Dermis microvascular lymphatic vessel endothelial cell (primary cell): ENCODE measurements at regions not wholly inside any gene's neighbourhood (a gene's known extent, or its start where the extent isn't known, plus 50 kb on each side); places are given as distances from the start of the nearest gene placed in this dataset.
"Not testable (repeated sequence)": the region's sequence is repeated elsewhere in the genome, so short reads cannot be mapped to it uniquely, and the experiment has no call there.

ENCODE experiments used
- DNase-seq, 2 donors: peaks; one replicate each; pipeline versions ENCODE4 v3.0.0 to v3.0.0-alpha.2; 2010; ENCODE audit warnings: low read depth in 2 of 2

DNA sequence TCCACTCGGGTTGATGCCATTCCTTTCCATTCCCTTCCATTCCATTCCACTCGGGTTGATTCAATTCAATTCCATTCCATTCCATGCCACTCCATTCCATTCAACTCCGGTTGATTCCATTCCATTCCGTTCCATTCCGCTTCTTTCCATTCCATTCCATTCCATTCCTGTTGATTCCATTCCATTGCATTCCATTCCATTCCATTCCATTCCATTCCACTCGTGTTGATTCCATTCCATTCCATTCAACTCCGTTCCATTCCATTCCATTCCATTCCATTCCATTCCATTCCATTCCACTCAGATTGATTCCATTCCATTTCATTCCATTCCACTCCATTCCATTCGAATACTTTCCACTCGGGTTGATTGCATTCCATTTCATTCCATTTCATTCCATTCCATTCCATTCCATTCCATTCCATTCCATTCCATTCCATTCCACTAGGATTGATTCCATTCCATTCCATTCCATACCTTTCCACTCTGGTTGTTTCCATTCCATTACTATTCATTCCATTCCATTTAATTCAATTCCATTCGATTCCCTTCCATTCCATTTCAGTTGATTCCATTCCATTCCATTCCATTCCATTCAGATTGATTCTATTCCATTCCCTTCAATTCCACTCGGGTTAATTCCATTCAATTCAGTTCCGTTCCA, 1141.8 kb downstream of the RPIA start:
- peak in 1 of 2 donors; percentile 34 for DNase-seq

DNA sequence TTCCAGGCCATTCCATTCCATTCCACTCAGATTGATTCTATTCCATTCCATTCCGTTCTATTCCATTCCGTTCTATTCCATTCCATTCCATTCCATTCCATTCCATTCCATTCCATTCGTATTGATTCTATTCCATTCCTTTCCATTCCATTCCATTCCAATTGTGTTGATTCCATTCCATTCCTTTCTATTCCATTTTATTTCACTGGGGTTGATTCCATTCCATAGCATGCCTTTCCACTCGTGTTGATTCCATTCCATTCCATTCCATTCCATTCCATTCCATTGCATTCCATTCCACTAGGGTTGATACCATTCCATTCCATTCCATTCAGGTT, 1142.3 kb downstream of the RPIA start:
- DNase-seq: peak; percentile 39 to 41

DNA sequence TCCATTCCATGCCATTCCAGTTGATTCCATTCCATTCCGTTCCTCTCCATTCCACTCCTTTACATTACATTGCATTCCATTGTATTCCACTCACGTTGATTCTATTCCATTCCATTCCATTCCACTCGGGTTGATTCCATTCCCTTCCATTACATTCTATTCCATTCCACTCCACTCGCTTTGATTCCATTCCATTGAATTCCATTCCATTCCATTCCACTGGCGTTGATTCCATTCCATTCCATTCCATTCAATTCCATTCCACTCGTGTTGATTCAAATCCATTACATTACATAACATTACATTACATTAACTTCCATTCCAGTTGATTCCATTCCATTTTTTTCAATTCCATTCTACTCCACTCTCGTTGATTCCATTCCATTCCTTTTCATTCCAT, 1142.8 kb downstream of the RPIA start:
- no peak for DNase-seq

DNA sequence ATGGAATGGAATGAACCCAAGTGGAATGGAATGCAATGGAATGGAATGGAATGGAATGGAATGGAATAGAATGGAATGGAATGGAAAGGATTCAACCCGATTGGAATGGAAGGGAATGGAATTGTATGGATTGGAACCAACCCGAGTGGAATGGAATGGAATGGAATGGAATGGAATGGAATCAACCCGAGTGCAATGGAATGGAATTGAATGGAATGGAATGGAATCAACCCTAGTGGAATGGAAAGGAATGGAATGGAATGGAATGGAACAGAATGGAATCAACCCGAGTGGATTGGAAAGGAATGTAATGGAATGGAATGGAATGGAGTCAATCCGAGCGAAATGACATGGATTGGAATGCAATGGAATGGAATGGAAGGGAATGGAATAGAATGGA, 1144.9 kb downstream of the RPIA start:
- peak; percentile 51 to 55 for DNase-seq

GRCh38 chr2:89837962-89838625, 1146.6 kb downstream of the RPIA start:
- DNase-seq: peak in 1 of 2 donors; percentile 34

- DNase-seq: peak; percentile 37 to 44
Observed at GRCh38 chr2:89840175-89840574, 1148.7 kb downstream of the RPIA start.

DNA sequence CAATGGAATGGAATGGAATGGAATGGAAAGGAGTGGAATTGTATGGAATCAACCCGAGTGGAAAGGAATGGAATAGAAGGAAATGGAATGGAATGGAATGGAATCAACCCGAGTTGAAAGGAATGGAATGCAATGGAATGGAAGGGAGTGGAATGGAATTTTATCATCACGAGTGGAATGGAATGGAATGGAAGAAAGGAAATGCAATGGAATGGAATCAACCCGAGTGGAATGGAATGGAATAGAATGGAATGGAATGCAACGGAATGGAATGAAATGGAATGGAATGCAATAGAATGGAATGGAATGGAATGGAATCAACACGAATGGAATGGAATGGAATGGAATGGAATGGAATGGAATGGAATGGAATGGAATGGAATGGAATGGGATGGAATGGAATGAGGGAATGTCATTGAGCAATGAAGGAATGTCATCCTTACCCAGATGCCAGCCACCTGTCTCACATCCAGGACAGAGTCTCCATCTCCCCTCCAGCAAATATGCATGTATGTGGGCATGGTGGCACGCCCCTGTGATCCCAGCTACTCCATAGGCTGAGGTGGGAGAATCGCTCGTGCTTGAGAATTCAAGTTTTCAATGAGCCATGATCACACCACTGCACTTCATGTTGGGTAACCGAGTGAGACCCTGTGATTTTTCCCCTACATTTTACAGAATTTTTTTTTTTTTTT, 1149.5 kb downstream of the RPIA start:
- DNase-seq: not testable (repeated sequence)

- DNase-seq: no peak
Observed at GRCh38 chr2:89841476-89841840, 1150.0 kb downstream of the RPIA start.

GRCh38 chr2:89842180-89842908, 1150.9 kb downstream of the RPIA start:
- DNase-seq: no peak

DNA sequence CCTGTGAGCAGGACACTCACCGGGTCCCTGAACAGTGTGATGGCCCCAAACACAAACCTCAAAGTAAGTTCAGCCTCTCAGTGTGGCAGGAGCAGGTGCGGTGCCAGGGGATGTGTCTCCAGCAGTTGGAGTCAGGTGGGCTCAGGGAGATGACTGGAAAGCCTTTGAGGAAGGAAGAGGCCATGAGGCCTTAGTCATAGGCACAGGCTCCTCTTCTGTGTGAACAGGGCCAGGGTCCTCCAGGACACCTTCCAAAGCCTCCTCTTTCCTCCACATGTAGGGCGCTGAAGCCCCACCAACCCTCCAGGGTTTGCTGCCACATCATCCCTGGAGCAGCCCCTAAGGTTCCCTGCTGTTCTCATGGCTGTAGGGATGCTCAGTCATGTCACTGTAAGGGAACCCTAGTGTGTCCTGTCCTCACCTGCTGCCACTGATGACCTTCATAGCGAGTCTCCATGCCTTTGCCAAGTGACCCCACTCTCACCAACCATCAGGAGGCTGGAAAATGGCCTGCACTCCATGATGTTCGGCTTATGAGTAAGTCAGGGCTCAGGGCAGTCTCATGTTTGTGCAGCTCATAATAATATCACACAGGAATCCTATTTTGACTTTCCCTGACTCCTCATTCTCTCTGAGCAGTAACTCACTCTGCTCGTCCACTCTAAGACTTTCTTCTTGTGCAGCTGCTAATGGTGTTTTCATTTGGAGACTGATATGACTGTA, 1152.9 kb downstream of the RPIA start:
- DNase-seq: no peak

DNA sequence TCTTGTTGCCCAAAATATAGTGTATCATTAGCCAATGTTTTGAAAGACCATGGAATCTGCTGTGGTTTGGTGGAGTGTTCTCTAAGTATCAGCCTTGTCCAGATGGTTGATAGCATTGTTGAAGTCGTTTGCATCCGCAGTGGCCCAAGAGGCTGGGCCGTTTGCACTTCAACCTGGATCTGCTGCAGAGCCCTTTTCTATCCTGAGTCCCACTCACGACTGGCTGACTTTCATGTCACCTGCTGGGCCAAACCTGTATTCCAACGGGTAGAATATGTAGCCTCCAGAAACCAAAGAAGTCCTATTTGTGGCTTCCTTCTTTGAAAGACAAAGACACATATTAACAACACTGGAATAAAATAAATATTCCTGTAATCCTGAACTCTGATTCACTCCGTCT, 1154.1 kb downstream of the RPIA start:
- DNase-seq: no peak

- no peak for DNase-seq
Observed at GRCh38 chr2:89848114-89848513, 1156.6 kb downstream of the RPIA start.

DNA sequence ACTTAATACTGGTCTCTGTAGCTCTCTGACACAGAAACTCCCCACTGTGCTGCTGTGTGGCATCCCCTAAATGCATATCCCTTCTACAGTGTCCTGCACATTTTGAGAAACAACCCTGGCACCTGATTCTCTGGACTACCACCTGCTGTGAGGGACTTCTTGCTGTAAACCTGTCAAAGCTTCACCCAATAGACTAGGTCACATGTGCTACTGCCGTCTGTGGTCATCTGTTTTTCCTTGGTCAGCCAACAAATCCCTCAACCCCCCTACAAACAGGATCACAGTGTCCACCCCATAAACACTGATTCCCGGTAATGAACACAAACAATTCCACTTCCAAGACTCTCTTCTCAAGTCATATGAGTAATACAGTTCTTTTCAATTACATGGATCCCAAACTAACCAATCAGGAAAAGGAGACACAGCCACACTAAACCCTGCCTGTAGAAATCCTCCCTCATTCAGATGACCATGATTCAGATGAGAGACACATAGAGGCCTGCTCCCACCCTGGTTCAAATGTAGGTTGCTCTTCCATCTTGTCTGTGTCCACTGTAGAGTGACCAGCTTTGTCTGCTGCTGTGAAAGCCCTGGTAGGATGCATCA, 1157.4 kb downstream of the RPIA start:
- no peak for DNase-seq

DNA sequence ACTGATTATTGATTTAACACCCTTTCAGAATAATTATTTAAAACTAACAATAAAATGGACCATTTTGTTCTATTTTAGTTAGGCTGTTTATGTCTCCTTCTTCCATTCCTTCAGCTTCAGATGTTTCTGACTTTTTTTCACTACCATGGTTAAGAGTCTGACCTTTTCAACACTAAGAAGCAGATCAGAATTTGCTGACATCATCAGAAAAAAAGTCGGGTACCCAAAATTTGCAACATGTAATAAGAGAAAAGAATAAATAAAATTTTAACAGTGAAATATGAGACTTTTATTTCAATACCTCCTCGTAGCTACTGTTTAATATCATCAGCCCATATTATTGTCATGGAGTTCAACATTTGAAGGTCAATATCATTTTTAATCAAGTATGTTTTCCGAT, 1158.3 kb downstream of the RPIA start:
- no peak for DNase-seq

DNA sequence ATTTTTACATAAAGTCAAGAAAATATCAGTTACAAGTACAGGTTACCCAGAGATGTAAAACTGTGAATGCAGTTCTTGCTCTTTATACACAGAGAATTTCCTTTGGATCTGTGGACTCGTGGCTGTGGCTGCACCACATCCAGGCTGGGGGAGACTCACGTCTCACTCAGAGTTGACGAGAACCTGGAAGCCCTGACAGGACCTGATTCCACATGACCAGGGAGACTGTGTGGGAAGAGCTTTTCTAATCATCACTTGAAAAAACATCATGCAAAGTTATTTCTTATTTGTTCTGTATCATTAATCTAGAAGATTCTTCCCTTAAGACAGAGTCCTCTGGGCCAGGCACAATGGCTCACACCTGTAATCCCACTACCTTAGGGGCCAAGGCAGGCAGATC, 1159.0 kb downstream of the RPIA start:
- no peak for DNase-seq

GRCh38 chr2:89850881-89851582, 1159.6 kb downstream of the RPIA start:
- no peak for DNase-seq

DNA sequence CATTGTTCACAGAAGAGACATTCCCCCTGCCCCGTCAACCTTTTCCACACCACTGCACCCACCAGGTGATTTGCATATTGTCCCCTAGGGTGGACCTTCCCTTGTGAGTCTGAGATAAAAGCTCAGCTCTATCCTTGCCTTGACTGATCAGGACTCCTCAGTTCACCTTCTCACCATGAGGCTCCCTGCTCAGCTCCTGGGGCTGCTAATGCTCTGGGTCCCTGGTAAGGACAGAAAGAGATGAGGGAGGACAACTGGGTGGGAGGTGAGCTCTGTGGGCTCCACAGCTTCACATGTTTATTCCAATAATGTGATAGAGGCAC, 1160.1 kb downstream of the RPIA start:
- no peak for DNase-seq

- not testable (repeated sequence) for DNase-seq
Observed at GRCh38 chr2:89853427-89853826, 1162.0 kb downstream of the RPIA start.

GRCh38 chr2:89855752-89856151, 1164.3 kb downstream of the RPIA start:
- DNase-seq: not testable (repeated sequence)

GRCh38 chr2:89856305-89856704, 1164.8 kb downstream of the RPIA start:
- DNase-seq: not testable (repeated sequence)

DNA sequence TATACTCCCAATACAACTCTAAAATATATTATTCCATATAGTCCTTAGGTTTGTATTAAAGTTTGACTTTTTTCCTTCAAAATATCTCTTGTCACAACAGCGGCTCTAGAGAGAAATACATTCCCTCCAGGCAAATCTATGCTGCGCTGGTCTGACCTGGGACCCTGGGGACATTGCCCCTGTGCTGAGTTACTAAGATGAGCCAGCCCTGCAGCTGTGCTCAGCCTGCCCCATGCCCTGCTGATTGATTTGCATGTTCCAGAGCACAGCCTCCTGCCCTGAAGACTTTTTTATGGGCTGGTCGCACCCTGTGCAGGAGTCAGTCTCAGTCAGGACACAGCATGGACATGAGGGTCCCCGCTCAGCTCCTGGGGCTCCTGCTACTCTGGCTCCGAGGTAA, 1170.7 kb downstream of the RPIA start:
- not testable (repeated sequence) for DNase-seq
